Tibial nerve (tissue), 4 donors: ENCODE measurements at regions not wholly inside any gene's neighbourhood (a gene's known extent, or its start where the extent isn't known, plus 50 kb on each side); places are given as distances from the start of the nearest gene placed in this dataset.

Experiments used
- EP300 ChIP-seq, 2 donors: sonication (generic); formaldehyde crosslinking; IDR thresholded peaks; one replicate each; pipeline ENCODE4 v1.6.1; 2017; ENCODE audit warnings: antibody characterized with exemption in 2 of 2, mild to moderate bottlenecking in 1 of 2
- TF ChIP-seq, protein P1 (sequence below), 5 experiments: fragments of 200-600 bp in 3 of 5; fragments of 450-650 bp in 2 of 5; sonication (generic) in 3 of 5; IDR thresholded peaks; one replicate each; pipeline ENCODE4 v1.5.1; 2016 to 2019; ENCODE audit warnings: antibody characterized with exemption in 5 of 5, mild to moderate bottlenecking in 3 of 5, moderate library complexity in 2 of 5

DNA sequence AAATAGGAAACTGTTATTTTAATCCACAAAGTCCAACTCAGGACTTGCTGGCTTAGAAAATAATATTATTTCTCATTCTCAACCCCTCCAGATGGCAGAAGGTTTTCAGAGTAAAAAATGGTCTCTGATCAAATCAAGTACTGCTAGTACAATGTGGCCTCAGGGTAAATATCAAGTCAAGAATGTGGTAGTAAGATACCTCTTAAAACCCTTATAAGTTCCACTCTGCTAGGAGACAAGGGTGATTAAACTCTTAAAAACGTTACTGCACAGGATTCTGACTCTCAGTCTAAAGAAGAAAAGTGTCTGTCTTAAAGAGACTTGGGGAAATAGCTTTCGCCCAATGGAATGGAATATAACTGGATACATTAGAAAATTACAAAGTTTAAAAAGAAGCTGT is 120.8 kb upstream of the PDE4D start:
- TF ChIP-seq, protein P1, sequence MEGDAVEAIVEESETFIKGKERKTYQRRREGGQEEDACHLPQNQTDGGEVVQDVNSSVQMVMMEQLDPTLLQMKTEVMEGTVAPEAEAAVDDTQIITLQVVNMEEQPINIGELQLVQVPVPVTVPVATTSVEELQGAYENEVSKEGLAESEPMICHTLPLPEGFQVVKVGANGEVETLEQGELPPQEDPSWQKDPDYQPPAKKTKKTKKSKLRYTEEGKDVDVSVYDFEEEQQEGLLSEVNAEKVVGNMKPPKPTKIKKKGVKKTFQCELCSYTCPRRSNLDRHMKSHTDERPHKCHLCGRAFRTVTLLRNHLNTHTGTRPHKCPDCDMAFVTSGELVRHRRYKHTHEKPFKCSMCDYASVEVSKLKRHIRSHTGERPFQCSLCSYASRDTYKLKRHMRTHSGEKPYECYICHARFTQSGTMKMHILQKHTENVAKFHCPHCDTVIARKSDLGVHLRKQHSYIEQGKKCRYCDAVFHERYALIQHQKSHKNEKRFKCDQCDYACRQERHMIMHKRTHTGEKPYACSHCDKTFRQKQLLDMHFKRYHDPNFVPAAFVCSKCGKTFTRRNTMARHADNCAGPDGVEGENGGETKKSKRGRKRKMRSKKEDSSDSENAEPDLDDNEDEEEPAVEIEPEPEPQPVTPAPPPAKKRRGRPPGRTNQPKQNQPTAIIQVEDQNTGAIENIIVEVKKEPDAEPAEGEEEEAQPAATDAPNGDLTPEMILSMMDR (IDR thresholded peaks at IDR 0.05), result no peak
- no peak for TF ChIP-seq EP300 (IDR thresholded peaks at IDR 0.05)
